ENCODE measurements at regions not wholly inside any gene's neighbourhood (a gene's known extent, or its start where the extent isn't known, plus 50 kb on each side); places are given as distances from the start of the nearest gene placed in this dataset.

DNA sequence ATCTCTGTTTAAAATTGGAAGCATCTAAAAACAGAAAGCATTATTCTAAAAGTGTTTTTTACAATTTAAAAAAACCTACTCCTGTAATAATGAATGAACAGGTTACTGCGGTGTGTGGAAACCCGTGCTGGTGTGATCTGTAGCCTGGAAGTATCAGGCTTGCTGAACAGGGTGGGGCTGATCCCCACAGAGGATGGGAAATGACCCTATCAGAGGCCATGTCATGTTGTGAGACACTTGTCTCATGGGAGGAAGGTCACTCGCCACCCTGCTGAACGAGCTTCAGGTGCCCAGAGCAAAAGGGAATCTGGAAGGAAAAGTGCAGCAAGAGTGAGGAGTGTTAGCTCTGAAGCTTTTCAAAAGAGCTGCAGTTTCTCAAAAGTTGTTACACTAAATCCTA is 320.7 kb downstream of the RRAGC start:
- Histone ChIP-seq H3K27me3 (ENCODE audit: insufficient read depth) (no peaks in the 10 kb centered on the region), H3K79me2 (replicated peaks; ENCODE audit: insufficient read depth) (no peaks in the 10 kb centered on the region), H3F3A (replicated peaks; ENCODE audit: low read depth) (no peaks in the 10 kb centered on the region), H2AFZ (no peak overlapping the region), H3K4me2 (no peak overlapping the region), H3K4me1 (ENCODE audit: insufficient read depth) (no peaks in the 10 kb centered on the region), H4K20me1 (replicated peaks; ENCODE audit: insufficient read depth) (no peaks in the 10 kb centered on the region), H3K4me3 (no peak overlapping the region), H3K27ac (ENCODE audit: low read depth) (no peak overlapping the region), H3K36me3 (ENCODE audit: insufficient read depth) (no peaks in the 10 kb centered on the region), H3K9me2 (ENCODE audit: insufficient read depth) (0 out of 2 replicates have a peak, but pooled peaks cover 4% of the 10 kb centered on the region)
- H3K4me3 Mint-ChIP-seq, result no peak overlapping the region
- peaks cover 16% of the 10 kb centered on the region for H3K4me1 Mint-ChIP-seq
- no peaks in the 10 kb centered on the region; the same call in 2 of the 3 replicates for H3K9me3 Mint-ChIP-seq
- DNase-seq (ENCODE audit: low spot score) (no peak), ATAC-seq (no peak)
- H3K36me3 Mint-ChIP-seq (ENCODE audit: low read depth), result no peaks in the 10 kb centered on the region
- H3K27ac Mint-ChIP-seq, result no peak overlapping the region
- TF ChIP-seq EZH2phosphoT487 (IDR thresholded peaks at IDR 0.05; ENCODE audit: unreplicated experiment), result no peak
- TF ChIP-seq JUNB (IDR thresholded peaks at IDR 0.05; ENCODE audit: unreplicated experiment), result no peak
- TF ChIP-seq STAT1 (IDR thresholded peaks at IDR 0.05; ENCODE audit: unreplicated experiment), result no peak
- TF ChIP-seq ZNF331 (CRISPR knock-in tag; IDR thresholded peaks at IDR 0.05; ENCODE audit: low read depth), result no peak
- TF ChIP-seq EZH2 (IDR thresholded peaks at IDR 0.05; ENCODE audit: low read depth, unreplicated experiment), result no peak
- no peak for TF ChIP-seq ZNF114 (CRISPR knock-in tag; IDR thresholded peaks at IDR 0.05)
- TF ChIP-seq, protein P1, sequence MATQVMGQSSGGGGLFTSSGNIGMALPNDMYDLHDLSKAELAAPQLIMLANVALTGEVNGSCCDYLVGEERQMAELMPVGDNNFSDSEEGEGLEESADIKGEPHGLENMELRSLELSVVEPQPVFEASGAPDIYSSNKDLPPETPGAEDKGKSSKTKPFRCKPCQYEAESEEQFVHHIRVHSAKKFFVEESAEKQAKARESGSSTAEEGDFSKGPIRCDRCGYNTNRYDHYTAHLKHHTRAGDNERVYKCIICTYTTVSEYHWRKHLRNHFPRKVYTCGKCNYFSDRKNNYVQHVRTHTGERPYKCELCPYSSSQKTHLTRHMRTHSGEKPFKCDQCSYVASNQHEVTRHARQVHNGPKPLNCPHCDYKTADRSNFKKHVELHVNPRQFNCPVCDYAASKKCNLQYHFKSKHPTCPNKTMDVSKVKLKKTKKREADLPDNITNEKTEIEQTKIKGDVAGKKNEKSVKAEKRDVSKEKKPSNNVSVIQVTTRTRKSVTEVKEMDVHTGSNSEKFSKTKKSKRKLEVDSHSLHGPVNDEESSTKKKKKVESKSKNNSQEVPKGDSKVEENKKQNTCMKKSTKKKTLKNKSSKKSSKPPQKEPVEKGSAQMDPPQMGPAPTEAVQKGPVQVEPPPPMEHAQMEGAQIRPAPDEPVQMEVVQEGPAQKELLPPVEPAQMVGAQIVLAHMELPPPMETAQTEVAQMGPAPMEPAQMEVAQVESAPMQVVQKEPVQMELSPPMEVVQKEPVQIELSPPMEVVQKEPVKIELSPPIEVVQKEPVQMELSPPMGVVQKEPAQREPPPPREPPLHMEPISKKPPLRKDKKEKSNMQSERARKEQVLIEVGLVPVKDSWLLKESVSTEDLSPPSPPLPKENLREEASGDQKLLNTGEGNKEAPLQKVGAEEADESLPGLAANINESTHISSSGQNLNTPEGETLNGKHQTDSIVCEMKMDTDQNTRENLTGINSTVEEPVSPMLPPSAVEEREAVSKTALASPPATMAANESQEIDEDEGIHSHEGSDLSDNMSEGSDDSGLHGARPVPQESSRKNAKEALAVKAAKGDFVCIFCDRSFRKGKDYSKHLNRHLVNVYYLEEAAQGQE (IDR thresholded peaks at IDR 0.05; ENCODE audit: unreplicated experiment), result no peak
- TF ChIP-seq, protein P2, sequence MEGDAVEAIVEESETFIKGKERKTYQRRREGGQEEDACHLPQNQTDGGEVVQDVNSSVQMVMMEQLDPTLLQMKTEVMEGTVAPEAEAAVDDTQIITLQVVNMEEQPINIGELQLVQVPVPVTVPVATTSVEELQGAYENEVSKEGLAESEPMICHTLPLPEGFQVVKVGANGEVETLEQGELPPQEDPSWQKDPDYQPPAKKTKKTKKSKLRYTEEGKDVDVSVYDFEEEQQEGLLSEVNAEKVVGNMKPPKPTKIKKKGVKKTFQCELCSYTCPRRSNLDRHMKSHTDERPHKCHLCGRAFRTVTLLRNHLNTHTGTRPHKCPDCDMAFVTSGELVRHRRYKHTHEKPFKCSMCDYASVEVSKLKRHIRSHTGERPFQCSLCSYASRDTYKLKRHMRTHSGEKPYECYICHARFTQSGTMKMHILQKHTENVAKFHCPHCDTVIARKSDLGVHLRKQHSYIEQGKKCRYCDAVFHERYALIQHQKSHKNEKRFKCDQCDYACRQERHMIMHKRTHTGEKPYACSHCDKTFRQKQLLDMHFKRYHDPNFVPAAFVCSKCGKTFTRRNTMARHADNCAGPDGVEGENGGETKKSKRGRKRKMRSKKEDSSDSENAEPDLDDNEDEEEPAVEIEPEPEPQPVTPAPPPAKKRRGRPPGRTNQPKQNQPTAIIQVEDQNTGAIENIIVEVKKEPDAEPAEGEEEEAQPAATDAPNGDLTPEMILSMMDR (conservative IDR thresholded peaks at IDR 0.05; ENCODE audit: low read depth in 2 of 2), result no peak
- no peak for TF ChIP-seq CREB1 (CRISPR knock-in tag; IDR thresholded peaks at IDR 0.05; ENCODE audit: low read depth)
- no peak for TF ChIP-seq POLR2AphosphoS5 (IDR thresholded peaks at IDR 0.05; ENCODE audit: low read depth)
- TF ChIP-seq, protein P3, sequence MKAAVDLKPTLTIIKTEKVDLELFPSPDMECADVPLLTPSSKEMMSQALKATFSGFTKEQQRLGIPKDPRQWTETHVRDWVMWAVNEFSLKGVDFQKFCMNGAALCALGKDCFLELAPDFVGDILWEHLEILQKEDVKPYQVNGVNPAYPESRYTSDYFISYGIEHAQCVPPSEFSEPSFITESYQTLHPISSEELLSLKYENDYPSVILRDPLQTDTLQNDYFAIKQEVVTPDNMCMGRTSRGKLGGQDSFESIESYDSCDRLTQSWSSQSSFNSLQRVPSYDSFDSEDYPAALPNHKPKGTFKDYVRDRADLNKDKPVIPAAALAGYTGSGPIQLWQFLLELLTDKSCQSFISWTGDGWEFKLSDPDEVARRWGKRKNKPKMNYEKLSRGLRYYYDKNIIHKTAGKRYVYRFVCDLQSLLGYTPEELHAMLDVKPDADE (IDR thresholded peaks at IDR 0.05), result no peak
- TF ChIP-seq, protein P4, sequence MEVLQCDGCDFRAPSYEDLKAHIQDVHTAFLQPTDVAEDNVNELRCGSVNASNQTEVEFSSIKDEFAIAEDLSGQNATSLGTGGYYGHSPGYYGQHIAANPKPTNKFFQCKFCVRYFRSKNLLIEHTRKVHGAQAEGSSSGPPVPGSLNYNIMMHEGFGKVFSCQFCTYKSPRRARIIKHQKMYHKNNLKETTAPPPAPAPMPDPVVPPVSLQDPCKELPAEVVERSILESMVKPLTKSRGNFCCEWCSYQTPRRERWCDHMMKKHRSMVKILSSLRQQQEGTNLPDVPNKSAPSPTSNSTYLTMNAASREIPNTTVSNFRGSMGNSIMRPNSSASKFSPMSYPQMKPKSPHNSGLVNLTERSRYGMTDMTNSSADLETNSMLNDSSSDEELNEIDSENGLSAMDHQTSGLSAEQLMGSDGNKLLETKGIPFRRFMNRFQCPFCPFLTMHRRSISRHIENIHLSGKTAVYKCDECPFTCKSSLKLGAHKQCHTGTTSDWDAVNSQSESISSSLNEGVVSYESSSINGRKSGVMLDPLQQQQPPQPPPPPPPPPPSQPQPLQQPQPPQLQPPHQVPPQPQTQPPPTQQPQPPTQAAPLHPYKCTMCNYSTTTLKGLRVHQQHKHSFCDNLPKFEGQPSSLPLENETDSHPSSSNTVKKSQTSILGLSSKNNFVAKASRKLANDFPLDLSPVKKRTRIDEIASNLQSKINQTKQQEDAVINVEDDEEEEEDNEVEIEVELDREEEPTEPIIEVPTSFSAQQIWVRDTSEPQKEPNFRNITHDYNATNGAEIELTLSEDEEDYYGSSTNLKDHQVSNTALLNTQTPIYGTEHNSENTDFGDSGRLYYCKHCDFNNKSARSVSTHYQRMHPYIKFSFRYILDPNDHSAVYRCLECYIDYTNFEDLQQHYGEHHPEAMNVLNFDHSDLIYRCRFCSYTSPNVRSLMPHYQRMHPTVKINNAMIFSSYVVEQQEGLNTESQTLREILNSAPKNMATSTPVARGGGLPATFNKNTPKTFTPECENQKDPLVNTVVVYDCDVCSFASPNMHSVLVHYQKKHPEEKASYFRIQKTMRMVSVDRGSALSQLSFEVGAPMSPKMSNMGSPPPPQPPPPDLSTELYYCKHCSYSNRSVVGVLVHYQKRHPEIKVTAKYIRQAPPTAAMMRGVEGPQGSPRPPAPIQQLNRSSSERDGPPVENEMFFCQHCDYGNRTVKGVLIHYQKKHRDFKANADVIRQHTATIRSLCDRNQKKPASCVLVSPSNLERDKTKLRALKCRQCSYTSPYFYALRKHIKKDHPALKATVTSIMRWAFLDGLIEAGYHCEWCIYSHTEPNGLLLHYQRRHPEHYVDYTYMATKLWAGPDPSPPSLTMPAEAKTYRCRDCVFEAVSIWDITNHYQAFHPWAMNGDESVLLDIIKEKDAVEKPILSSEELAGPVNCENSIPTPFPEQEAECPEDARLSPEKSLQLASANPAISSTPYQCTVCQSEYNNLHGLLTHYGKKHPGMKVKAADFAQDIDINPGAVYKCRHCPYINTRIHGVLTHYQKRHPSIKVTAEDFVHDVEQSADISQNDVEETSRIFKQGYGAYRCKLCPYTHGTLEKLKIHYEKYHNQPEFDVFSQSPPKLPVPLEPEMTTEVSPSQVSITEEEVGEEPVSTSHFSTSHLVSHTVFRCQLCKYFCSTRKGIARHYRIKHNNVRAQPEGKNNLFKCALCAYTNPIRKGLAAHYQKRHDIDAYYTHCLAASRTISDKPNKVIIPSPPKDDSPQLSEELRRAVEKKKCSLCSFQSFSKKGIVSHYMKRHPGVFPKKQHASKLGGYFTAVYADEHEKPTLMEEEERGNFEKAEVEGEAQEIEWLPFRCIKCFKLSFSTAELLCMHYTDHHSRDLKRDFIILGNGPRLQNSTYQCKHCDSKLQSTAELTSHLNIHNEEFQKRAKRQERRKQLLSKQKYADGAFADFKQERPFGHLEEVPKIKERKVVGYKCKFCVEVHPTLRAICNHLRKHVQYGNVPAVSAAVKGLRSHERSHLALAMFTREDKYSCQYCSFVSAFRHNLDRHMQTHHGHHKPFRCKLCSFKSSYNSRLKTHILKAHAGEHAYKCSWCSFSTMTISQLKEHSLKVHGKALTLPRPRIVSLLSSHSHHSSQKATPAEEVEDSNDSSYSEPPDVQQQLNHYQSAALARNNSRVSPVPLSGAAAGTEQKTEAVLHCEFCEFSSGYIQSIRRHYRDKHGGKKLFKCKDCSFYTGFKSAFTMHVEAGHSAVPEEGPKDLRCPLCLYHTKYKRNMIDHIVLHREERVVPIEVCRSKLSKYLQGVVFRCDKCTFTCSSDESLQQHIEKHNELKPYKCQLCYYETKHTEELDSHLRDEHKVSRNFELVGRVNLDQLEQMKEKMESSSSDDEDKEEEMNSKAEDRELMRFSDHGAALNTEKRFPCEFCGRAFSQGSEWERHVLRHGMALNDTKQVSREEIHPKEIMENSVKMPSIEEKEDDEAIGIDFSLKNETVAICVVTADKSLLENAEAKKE (CRISPR knock-in tag; IDR thresholded peaks at IDR 0.05), result no peak
- TF ChIP-seq NANOG (IDR thresholded peaks at IDR 0.05; ENCODE audit: borderline replicate concordance), result no peak
- H3K27me3 Mint-ChIP-seq (ENCODE audit: insufficient read depth, low read depth, poor library complexity), result peaks cover 10% of the 10 kb centered on the region

Data from GM23338 (cell line).